HG03064 (cell line): ENCODE measurements at regions not wholly inside any gene's neighbourhood (a gene's known extent, or its start where the extent isn't known, plus 50 kb on each side); places are given as distances from the start of the nearest gene placed in this dataset.
"Not testable (repeated sequence)": the region's sequence is repeated elsewhere in the genome, so short reads cannot be mapped to it uniquely, and the experiment has no call there.

Experiments
- ATAC-seq: cut with Tn5 transposase; IDR thresholded peaks from one replicate; pipeline ENCODE4 v1.9.1; 2021; ENCODE audit warnings: low read depth; ENCODE audit not compliant: unreplicated experiment

DNA sequence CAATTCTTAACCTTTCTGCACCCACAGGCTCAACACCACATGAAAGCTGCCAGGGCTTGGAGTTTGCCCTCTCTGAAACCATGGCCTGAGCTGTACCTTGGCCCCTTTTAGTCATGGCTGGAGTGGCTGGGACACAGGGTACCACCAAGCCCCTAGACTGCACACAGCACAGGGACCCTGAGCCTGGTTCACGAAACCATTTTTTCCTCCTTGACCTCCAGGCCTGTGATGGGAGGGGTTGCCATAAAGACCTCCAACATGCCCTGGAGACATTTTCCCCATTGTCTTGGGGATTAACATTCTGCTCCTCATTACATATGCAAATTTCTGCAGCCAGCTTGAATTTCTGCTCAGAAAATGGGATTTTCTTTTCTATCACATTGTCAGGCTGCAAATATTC is 113.4 kb downstream of the XPNPEP1 start:
- ATAC-seq: not testable (repeated sequence)

DNA sequence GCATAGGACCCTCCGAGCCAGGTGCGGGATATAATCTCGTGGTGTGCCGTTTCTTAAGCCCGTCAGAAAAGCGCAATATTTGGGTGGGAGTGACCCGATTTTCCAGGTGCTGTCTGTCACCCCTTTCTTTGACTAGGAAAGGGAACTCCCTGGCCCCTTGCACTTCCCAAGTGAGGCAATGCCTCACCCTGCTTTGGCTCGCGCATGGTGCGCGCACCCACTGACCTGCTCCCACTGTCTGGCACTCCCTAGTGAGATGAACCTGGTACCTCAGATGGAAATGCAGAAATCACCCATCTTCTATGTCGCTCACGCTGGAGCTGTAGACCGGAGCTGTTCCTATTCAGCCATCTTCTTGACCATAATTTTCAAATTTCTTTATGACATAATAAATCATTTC is 122.1 kb downstream of the XPNPEP1 start:
- ATAC-seq: not testable (repeated sequence)

DNA sequence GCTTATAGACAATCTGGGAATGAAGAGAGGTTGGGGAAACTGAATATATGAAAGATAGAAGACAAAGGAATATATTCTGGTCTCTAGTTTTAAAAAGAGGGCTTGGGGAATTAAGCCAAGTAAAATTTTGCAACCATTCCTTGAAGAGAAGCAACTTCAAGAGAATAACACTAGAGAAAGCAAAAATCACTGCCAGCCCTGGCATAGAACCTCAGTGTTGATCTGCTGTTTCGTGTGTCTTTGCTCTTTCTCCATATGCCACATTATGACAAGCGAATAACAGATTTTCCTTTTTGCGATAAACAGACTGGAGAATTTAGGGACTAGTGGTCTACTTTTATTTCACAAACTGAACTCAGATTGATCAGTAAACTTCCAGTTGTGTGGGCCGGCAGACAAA is 132.7 kb downstream of the XPNPEP1 start:
- ATAC-seq: no peak

DNA sequence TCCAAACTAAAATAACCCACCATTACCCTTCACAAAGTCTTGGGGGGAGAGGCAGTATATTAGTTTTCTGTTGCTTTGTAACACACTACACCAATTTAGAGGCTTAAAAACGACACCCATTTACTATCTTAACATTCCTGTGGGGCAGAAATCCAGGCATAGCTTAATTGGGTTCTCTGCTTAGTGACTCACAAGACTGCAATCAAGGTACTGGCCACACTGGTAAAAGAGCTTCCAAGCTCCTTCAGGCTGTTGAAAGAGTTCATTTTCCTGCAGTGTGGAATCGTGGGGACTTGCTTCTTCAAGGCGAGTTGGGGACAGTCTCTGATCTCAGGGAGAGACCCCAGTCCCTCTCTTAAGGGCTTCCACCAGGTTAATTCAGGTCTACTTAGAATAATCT is 139.1 kb downstream of the XPNPEP1 start:
- ATAC-seq: no peak

DNA sequence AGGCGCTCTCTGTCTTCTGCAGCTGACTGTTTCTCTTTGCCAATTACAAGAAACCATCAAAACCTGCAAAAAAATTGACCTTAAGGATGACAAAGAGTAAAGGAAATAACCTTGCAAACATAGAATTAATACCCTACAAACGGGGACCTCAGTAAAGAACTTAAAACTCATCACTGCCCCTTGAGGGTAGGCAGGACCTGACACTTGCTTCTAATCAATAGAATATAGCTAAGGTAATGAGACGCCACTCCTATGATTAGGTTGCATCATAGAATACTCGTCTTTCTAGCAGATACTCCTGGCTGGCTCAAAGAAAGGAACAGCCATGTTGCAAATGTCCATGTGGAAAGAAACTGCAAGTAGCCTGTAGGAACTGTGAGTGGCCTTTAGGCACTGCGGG is 140.0 kb downstream of the XPNPEP1 start:
- no peak for ATAC-seq

DNA sequence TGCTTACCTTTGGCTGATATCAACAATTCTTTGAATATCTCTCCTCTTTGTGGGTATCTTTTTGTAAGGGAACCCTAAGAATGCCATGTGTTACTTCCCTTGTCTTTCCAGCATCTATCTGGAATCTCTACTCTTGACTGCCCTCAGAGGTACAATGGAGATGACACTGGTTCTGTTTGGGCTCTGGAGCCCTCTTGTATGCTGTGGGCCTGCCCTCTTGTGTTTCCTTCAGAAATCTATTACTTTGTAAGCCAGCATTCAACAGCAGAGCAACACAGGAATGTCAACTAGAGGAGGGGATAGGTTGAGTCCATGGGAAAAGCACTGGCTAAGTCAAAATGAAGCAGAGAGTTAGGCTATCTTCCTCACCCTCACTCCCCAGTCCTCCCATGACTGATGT is 142.3 kb downstream of the XPNPEP1 start:
- ATAC-seq: no peak

DNA sequence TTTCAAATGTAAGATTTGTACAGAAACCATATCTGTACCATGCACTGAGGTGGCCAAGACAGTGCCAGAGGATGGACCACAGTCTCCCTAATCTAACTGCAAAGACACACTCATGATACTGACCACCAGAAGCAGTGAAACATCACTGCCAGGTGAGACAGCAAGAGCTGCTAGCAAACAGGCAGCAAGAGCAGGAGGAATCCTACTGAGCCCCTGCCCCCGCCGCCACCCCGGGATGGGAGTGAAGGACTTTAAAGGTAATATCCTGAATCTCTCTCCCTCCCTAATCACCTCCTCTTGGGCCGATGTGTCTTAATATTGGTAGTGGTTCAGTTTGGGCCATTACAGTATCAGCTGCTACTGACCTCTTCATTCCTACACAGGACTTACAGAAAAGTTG is 144.3 kb downstream of the XPNPEP1 start:
- no peak for ATAC-seq

DNA sequence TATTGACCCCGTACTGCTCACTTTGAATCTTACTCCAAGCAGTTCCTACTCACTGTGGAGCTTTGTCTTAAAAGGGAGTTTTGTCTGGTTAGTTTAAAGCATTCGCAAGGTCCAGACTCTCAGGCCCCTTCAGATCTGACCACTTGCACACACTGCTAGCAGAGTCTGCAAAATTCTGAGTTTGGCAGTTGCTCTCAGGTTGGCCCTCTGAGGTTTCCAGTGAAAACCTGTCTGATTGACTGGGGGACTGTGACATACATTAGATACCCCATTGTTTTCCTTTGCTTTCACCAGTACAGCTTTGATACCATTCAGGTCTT is 149.2 kb downstream of the XPNPEP1 start:
- ATAC-seq: no peak

DNA sequence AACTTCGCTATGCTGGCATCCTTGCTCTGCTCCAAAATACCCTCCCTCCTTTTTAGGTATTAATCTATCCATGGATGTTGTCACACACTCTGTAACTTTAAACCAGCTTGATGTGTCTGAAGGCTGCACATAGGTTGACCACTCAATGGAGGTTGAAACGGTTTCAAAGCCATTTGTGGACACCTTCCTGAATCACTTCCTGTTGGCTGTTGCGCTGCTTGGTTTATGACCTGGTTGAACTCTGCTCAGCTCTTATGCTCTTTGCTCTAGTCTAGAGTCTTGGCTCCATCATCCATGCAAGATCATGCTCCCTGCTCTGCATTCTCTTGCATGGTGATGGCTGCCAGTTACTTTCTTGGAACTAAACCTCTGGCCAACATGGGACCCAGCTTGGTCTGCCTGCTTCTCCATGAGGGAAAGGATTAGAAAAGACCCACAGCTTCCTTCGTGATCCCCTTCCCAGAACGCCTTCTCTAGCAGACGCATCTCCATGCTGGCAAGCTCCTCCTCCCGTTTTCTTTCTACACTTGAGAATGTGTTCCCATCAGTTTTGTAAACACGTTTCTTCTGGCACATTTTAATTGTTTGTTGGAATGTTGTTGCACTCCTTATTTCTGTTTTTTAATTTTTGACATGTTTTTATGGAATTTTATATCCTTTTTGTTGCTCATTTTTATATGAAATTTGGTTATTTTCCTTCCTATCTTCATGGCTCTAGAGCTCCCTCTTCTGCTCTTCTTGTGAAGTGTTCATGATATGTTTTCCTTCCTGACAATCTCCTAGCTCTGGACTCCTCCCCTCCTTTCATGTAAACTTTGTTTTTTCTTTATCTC is 149.8 kb downstream of the XPNPEP1 start:
- ATAC-seq: no peak

DNA sequence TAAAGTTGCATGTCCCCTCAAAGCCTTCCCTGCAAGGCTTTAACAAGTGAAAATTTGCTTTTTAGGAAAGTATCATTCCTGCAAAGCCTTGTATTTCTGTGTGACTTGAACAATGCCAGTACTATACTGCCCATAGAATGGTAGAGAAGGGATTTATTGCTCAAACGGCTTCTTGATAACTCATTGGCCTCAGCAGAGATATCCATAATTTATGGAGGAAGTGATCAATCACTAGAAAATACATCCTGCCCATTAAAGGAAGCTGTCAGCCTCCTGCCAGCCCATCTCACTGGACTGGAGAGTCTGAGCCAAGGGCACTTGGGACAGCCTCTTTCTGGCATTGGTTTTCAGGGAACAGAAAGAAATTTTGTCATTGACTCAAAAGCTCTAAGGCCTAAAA is 152.6 kb downstream of the XPNPEP1 start:
- ATAC-seq: no peak

DNA sequence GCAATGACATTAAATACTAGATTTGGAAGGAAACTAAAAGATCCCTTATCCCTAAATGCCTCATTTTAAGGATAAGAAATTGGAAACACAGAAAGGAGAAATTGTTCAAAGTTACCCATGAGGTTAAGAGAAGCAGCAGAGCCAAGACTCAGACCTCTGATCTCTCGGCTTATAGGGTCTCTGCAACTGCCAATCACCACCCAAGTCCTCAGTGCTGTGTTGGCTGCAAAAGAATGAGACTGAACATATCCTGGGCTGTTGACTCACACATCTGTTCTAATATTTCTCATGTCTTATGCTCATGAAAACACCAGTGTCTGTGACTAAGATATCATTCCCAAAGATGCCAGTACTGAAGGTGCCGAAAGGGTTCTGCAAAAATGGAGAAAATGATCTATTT is 153.3 kb downstream of the XPNPEP1 start:
- ATAC-seq: no peak

DNA sequence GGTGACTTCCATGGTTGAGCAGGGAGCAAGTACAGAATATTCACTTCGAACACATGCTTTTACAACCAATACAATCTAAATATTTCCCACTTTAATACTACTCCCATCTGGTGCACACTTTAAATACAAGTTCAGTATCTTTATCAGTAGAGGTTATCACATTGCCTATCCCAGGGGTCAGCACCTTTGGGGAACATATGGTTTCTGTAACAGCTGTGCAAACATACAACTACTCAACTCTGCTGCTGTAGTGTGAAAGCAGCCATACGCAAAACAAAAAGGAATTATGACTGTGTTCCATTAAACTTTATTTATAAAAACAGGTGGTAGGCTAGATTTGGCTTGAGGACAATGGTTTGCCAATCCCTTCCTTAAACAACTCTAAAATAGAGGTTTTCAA is 157.5 kb downstream of the XPNPEP1 start:
- ATAC-seq: no peak

DNA sequence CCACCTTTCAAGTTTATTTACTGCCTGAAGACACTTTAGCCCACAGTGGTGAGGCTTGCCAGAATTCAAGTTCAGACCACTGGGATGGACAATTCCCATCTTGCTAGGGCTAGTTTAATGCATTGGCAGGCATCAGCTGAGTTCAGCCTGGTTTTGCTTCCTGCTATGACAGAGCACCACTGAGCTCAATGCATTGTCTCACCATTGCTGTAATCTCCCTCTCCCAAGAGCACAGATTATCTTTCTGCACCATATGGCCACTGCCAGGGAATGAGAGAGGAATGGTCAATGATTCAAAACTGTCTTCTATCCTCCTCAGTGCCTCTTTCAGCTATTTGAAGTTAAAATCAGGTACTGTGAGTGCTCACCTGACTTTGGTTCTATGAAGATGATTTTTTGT is 160.8 kb downstream of the XPNPEP1 start:
- no peak for ATAC-seq

DNA sequence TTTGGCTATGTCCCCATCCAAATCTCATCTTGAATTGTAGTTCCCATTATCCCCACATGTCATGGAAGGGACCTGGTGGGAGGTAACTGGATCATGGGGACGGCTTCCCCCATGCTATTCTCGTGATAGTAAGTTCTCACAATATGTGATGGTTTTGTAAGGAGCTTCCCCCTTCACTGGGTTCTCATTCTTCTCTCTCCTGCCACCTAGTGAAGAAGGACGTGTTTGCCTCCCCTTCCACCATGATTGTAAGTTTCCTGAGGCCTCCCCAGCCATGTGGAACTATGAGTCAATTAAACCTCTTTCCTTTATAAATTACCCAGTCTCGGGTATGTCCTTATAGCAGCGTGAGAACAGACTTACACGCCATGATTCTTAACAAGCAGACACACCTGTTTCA is 165.6 kb downstream of the XPNPEP1 start:
- not testable (repeated sequence) for ATAC-seq

DNA sequence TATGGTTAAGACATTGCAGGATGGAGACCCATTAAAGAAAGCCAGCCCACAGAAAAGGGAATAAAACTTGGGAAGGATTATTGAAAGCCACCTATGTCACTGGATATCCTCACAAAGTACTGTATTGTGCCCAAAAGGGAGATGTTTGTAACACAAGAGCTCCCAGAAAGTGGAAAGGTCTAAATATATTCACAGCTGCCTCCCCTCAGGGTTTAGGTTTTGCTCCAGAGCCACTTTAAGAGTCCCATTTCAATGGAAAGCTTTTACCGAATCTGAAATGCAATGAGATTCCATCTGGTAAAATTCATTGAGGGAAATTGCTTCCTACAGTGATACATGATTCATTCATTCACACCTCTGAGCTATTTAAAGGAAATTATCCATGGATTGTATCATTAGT is 176.4 kb downstream of the XPNPEP1 start:
- no peak for ATAC-seq

DNA sequence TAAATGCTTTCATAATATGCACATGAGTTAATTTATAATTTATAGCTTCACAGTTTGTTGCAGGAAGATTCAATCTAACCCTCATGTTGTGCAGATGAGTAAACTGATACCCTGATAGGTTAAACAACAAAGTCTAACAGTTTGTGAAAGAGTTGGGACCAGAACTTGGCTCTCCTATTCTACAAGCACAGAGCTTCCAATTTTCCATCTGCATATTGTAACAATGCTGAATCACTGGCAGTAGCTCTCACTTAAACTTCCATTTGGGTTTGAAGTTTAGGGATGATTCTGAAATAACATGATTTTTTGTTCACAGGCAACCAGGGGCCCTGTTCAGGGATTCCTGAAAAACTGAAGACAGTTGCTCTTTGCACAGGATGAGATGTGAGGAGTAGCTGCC is 179.3 kb downstream of the XPNPEP1 start:
- ATAC-seq: no peak

DNA sequence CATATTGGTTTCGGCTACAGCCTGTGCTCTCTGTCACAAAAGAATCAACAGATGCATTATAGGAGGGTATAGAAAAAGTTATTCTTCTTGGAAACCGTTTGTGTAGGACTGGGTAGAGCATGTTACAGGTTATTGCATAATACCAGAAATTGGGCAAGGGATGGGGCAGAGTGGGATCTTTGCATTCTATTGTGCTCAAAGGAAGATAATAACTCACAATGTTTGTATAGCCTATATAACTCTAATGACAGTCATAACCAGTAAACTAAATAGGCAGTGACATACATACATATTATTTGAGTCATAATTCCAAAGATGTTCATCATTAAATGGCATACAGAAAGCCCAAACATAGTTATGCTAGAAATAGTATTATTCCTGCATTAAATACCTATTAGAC is 179.7 kb downstream of the XPNPEP1 start:
- ATAC-seq: no peak

DNA sequence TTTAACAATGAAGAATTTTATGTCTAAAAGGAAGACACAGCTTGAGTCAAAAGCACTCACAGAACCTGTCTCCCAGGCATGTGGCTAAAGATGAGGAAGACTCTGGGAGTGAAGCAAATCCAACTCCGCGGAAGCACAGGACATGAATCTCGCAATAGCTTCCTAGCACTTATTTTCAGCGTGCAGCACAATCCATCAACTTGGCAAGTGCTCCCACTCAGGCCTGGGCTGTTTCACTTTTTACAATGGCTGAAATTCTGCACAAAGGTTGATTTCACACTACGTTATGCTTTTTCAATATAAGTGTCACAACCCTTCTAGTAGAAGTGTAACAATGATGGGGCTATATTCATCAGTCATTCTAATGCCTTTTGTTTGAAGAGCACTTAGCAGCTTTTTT is 180.2 kb downstream of the XPNPEP1 start:
- no peak for ATAC-seq

DNA sequence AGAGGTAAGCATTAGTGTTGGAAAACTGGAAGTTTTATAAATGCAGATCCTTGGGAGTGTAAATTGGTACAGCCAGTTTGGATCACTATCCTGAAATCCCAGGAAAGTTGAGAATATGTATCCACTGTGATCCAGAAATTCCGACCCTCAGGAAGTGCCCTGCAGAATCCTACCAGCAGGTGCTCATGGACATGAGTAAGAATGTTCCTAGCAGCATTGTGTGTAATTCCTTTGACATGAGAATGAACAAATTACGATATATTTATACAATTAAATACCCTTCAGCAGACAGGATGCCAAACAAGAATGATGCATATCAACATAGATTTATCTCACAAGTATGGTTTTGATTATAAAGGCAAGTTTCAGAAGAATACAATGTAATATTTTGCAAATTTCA is 181.6 kb downstream of the XPNPEP1 start:
- ATAC-seq: no peak

DNA sequence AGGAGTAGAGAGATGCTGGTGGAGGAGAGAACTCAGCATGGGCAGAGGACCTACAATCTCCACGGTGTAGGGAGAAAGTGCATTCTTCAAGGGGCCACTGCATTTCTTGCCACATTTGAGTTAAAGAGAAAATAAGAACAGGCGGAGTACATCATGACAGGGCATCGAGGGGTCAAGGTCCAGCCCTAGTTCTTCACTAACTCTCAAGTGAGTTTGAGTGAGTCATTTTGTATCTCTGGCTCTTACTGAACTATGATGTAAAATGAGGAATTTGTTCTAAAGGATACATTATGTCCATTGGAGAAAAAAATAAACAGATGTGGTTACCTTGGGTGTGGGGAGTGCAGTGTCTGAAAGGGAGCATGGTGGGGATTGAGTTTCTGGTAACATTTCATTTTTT is 182.9 kb downstream of the XPNPEP1 start:
- ATAC-seq: no peak

DNA sequence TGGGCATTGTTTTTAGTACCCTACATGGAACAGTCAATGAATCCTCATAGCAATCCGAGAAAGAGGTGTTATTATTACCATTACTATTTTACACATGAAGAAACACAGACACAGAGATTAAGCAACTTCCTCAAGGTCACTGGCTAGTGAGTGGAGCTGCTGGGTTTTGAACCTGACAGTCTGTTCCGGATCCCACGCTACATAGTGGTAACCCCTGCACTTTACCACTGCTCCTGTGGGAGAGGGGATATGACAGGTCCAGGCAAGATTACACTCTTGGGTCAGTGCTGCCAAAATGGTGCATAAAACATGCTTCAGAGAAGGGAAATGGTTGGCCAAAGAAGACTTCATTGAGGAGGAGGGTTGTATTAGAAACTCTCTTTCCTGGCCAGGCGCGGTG is 185.7 kb downstream of the XPNPEP1 start:
- ATAC-seq: no peak

DNA sequence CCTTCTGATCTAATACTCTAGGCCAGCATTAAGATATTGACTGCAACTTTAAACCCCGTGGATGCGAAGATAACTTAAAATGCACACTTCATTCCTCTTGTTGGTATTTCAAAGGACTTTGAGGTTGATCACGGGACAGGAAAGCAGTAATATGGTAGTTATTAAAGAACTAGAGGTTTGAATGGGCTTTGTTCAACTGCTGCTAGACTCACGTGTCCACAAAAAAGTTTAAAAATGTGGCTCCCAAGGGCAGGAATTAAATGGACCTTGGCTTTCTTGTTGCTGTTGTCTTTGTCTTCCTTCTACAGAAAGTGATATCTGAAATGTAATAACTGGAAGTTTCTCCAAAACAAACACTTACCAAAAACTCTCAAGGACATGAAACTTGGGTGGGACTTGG is 186.3 kb downstream of the XPNPEP1 start:
- ATAC-seq: no peak

DNA sequence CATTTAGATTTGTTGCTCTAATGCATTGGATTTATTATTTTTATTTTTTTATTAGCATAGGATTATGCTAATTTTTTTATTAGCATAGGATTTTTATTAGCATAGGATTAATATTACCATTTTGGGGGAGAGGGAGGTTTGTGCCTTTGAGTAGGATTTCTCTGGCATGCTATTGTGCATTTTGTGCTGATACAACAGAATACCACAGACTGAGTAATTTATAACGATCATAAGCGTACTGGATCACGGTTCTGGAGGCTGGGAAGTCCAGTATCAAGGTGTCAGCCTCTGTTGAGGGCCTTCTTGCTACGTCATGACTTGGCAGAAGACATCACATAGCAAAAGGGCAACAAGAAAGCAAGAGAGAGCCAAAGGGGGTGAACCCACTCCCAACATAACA is 187.5 kb downstream of the XPNPEP1 start:
- no peak for ATAC-seq
